Muscle layer of duodenum (tissue), 2 donors: ENCODE measurements at regions not wholly inside any gene's neighbourhood (a gene's known extent, or its start where the extent isn't known, plus 50 kb on each side); places are given as distances from the start of the nearest gene placed in this dataset.
"Not testable (repeated sequence)": the region's sequence is repeated elsewhere in the genome, so short reads cannot be mapped to it uniquely, and the experiment has no call there.

Experiments used
- H3K27ac ChIP-seq: one replicate; pipeline ENCODE4 v1.7.0; 2013; ENCODE audit warnings: mild to moderate bottlenecking, low read length
- H3K27me3 ChIP-seq: one replicate; pipeline ENCODE4 v1.7.0; 2013; ENCODE audit warnings: low read depth, mild to moderate bottlenecking, control low read depth, low read length
- H3K36me3 ChIP-seq, 2 donors: one replicate each; pipeline ENCODE4 v1.7.0; 2013; ENCODE audit warnings: low read length in 2 of 2, control low read depth in 1 of 2, mild to moderate bottlenecking in 1 of 2; ENCODE audit not compliant: insufficient read depth in 2 of 2, control insufficient read depth in 1 of 2
- H3K4me1 ChIP-seq, 2 donors: one replicate each; pipeline ENCODE4 v1.7.0; 2013; ENCODE audit warnings: low read length in 2 of 2, mild to moderate bottlenecking in 2 of 2, control low read depth in 1 of 2, moderate library complexity in 1 of 2; ENCODE audit not compliant: insufficient read depth in 2 of 2, control insufficient read depth in 1 of 2
- H3K4me3 ChIP-seq, 2 donors: one replicate each; pipeline ENCODE4 v1.7.0; 2013; ENCODE audit warnings: low read length in 2 of 2, low read depth in 1 of 2, mild to moderate bottlenecking in 1 of 2
- H3K9me3 ChIP-seq, 2 donors: one replicate each; pipeline ENCODE4 v1.7.0; 2013; ENCODE audit warnings: low read length in 2 of 2, control low read depth in 1 of 2, mild to moderate bottlenecking in 1 of 2; ENCODE audit not compliant: control insufficient read depth in 1 of 2
- donor health status: healthy.

GRCh38 chr1:163498391-163499330 is 176.9 kb downstream of the NUF2 start:
- H3K27me3 ChIP-seq, H3K4me1 ChIP-seq, H3K36me3 ChIP-seq, H3K27ac ChIP-seq, H3K9me3 ChIP-seq, H3K4me3 ChIP-seq: not testable (repeated sequence)

DNA sequence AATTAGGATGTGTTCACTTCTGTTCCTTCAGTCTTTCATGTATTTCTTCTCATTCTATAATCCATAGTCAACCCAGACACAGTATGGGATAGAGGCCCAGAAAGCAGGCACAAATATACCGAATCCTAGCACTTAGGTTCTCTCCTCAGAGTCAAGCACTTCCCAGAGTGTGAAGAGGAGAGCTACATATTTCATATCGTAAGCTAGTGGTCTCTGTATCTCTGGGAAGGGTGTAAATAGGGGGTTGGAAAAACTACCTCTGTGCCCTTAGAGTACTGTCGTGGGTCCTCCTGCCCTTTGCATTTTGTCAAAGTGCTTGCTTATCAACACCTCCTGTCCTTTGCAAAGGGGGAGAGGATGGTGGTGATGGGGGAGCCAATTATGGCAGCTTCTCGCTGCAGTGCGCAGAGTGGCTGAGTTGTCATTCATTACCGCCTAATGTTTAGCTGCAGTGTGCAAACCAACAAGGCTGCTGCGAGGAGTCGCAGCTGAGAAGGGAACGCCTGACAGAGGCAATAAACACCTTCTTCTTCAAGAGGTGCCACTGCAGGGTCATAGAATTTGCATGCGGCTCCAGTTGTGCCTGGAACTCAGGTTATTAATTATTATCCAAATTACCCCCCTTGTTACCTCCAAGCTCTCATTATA is 182.7 kb downstream of the NUF2 start:
- Histone ChIP-seq H3K4me3 (no peak overlapping the region), H3K27ac (no peak overlapping the region), H3K4me1 (no peaks in the 10 kb centered on the region), H3K36me3 (no peaks in the 10 kb centered on the region), H3K9me3 (no peaks in the 10 kb centered on the region), H3K27me3 (no peaks in the 10 kb centered on the region)

GRCh38 chr1:163509114-163509513 is 187.4 kb downstream of the NUF2 start:
- no peak overlapping the region for H3K27ac ChIP-seq
- H3K36me3 ChIP-seq = no peaks in the 10 kb centered on the region
- no peaks in the 10 kb centered on the region for H3K9me3 ChIP-seq
- no peaks in the 10 kb centered on the region for H3K4me1 ChIP-seq
- no peaks in the 10 kb centered on the region for H3K27me3 ChIP-seq
- H3K4me3 ChIP-seq = no peak overlapping the region

DNA sequence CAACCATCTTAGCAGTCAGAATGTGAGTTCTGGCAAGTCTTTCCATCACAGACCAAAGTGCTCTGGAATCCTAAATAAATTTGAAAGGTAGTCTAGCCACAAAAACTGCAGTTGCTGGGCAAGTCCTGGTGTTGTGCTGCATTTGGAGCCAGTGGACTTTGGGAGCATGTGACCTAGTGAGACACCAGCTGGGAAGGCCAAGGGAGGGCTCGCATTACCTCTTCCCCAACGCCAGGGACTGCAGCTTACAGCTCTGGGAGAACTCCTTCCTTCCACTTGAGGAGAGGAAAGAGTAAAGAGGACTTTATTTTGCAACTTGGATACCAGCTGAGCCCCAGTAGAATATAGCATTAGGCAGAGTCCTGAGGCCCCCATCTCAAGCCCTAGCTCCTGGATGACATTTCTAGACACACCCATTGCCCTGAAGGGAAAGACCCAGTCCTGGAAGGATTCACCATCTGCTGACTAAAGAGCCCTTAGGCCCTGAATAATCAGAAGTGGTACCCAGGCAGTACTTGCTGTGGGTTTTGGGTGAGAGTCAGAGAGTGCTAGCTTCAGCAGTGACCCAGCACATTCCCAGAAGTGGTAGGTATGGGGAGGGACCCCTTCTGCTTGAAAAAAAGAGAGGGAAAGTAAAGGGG is 190.7 kb downstream of the NUF2 start:
- Histone ChIP-seq H3K4me1 (no peaks in the 10 kb centered on the region), H3K27me3 (no peaks in the 10 kb centered on the region), H3K36me3 (no peaks in the 10 kb centered on the region), H3K27ac (no peak overlapping the region), H3K4me3 (no peak overlapping the region), H3K9me3 (no peaks in the 10 kb centered on the region)

GRCh38 chr1:163523375-163524029 is 201.7 kb downstream of the NUF2 start:
- no peak overlapping the region for H3K4me3 ChIP-seq
- H3K36me3 ChIP-seq = no peaks in the 10 kb centered on the region
- H3K9me3 ChIP-seq = no peaks in the 10 kb centered on the region
- H3K4me1 ChIP-seq = no peaks in the 10 kb centered on the region
- H3K27ac ChIP-seq = no peak overlapping the region
- no peaks in the 10 kb centered on the region for H3K27me3 ChIP-seq

- Histone ChIP-seq H3K9me3 (no peaks in the 10 kb centered on the region), H3K4me1 (no peaks in the 10 kb centered on the region), H3K27ac (no peak overlapping the region), H3K36me3 (no peaks in the 10 kb centered on the region), H3K27me3 (no peaks in the 10 kb centered on the region), H3K4me3 (no peak overlapping the region)
Observed at GRCh38 chr1:163528710-163529348, 207.1 kb downstream of the NUF2 start.

GRCh38 chr1:163531345-163531744 is 209.6 kb downstream of the NUF2 start:
- Histone ChIP-seq H3K4me3 (no peak overlapping the region), H3K27ac (no peak overlapping the region), H3K9me3 (no peaks in the 10 kb centered on the region), H3K27me3 (no peaks in the 10 kb centered on the region), H3K4me1 (no peaks in the 10 kb centered on the region), H3K36me3 (no peaks in the 10 kb centered on the region)

- H3K4me1 ChIP-seq = no peaks in the 10 kb centered on the region
- no peaks in the 10 kb centered on the region for H3K9me3 ChIP-seq
- H3K4me3 ChIP-seq = no peak overlapping the region
- H3K27ac ChIP-seq = no peak overlapping the region
- H3K27me3 ChIP-seq = no peaks in the 10 kb centered on the region
- H3K36me3 ChIP-seq = no peaks in the 10 kb centered on the region
Observed at GRCh38 chr1:163535401-163535800, 213.6 kb downstream of the NUF2 start.

DNA sequence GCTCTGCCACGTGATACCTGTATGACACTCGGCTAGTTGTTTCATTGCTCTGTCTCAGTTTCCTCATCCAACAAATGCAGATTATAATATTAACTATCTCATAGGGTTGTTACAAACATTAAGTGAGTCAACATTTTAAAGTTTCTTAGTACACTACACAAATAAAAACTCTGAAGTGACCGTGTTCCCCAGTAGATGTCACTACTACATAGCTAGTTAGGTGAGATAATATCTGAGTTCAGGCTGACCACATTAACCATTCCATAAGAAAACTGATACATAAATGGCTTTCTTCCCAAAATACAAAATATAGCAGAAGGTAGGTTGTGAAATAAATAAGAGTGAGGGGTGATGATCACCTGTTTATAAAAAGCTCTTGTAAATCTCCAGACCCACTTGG is 214.1 kb downstream of the NUF2 start:
- Histone ChIP-seq H3K27ac (no peak overlapping the region), H3K9me3 (no peaks in the 10 kb centered on the region), H3K4me1 (no peaks in the 10 kb centered on the region), H3K4me3 (no peak overlapping the region), H3K36me3 (no peaks in the 10 kb centered on the region), H3K27me3 (no peaks in the 10 kb centered on the region)

DNA sequence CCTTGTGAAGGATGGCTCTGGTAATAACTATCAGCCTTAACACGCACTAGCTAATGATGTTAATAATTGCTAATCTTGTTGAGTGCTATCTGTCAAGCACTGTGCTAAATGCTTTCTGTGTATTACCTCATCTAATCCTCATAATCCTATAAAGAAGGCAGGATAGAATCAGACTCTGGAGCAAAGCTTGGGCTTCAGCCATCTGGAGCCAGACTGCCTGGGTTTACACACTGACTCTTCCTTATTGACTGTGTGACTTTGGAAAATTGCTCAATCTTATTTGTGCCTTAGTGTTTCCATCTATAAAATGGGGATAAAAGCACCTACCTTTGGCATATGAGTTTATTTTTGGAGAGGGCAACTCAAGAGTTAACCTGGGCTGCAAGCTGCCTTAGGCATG is 216.1 kb downstream of the NUF2 start:
- Histone ChIP-seq H3K27ac (no peak overlapping the region), H3K4me3 (no peak overlapping the region), H3K36me3 (no peaks in the 10 kb centered on the region), H3K9me3 (no peaks in the 10 kb centered on the region), H3K27me3 (no peaks in the 10 kb centered on the region), H3K4me1 (no peaks in the 10 kb centered on the region)

GRCh38 chr1:163538667-163539066 is 216.9 kb downstream of the NUF2 start:
- H3K27me3 ChIP-seq = no peaks in the 10 kb centered on the region
- no peak overlapping the region for H3K4me3 ChIP-seq
- no peaks in the 10 kb centered on the region for H3K36me3 ChIP-seq
- no peaks in the 10 kb centered on the region for H3K9me3 ChIP-seq
- H3K27ac ChIP-seq = no peak overlapping the region
- no peaks in the 10 kb centered on the region for H3K4me1 ChIP-seq
